ENCODE measurements at regions not wholly inside any gene's neighbourhood (a gene's known extent, or its start where the extent isn't known, plus 50 kb on each side); places are given as distances from the start of the nearest gene placed in this dataset.

- BruUV-seq (replicated peaks) = no TSS peak
- Histone ChIP-seq H3K36me3 (ENCODE audit: insufficient read depth, low read length) (no peaks in the 10 kb centered on the region), H3K9me2 (ENCODE audit: insufficient read depth, low read length) (no peaks in the 10 kb centered on the region), H3K27ac (ENCODE audit: low read depth, low read length, poor library complexity, severe bottlenecking) (no peak overlapping the region), H3K79me2 (ENCODE audit: insufficient read depth, low read depth, low read length) (no peaks in the 10 kb centered on the region), H3K4me2 (ENCODE audit: low read length) (no peak overlapping the region), H4K20me1 (ENCODE audit: insufficient read depth, low read length) (no peaks in the 10 kb centered on the region), H2AFZ (ENCODE audit: low read length) (no peak overlapping the region), H3K4me1 (ENCODE audit: insufficient read depth, low read length, poor library complexity, severe bottlenecking) (no peaks in the 10 kb centered on the region), H3K9me3 (ENCODE audit: low read length) (no peaks in the 10 kb centered on the region), H3K4me3 (ENCODE audit: low read depth, low read length, poor library complexity, severe bottlenecking) (no peak overlapping the region)
- ChIA-PET POLR2A (no interaction called here), CTCF (ENCODE audit: unreplicated experiment) (no interaction called here)
- no peak for DNase-seq (ENCODE audit: low spot score)
- TF ChIP-seq CTCF (conservative IDR thresholded peaks at IDR 0.05; ENCODE audit: low read length) (no peak), EZH2phosphoT487 (IDR thresholded peaks at IDR 0.05; ENCODE audit: borderline replicate concordance, low read depth, low read length) (no peak)
- intact Hi-C loops (cut with micrococcal nuclease; ENCODE audit: unreplicated experiment) = no loop called here
Observed at GRCh38 chr1:218494449-218494852, 149.3 kb downstream of the TGFB2 start.

- Histone ChIP-seq H3K4me2 (ENCODE audit: low read length) (no peak overlapping the region), H3K79me2 (ENCODE audit: insufficient read depth, low read depth, low read length) (no peaks in the 10 kb centered on the region), H3K9me3 (ENCODE audit: low read length) (no peaks in the 10 kb centered on the region), H3K4me1 (ENCODE audit: insufficient read depth, low read length, poor library complexity, severe bottlenecking) (no peaks in the 10 kb centered on the region), H3K27ac (ENCODE audit: low read depth, low read length, poor library complexity, severe bottlenecking) (no peak overlapping the region), H3K36me3 (ENCODE audit: insufficient read depth, low read length) (no peaks in the 10 kb centered on the region), H2AFZ (ENCODE audit: low read length) (no peak overlapping the region), H4K20me1 (ENCODE audit: insufficient read depth, low read length) (no peaks in the 10 kb centered on the region), H3K4me3 (ENCODE audit: low read depth, low read length, poor library complexity, severe bottlenecking) (no peak overlapping the region), H3K9me2 (ENCODE audit: insufficient read depth, low read length) (no peaks in the 10 kb centered on the region)
- no TSS peak for BruUV-seq (replicated peaks)
- CTCF ChIA-PET (ENCODE audit: unreplicated experiment) = no interaction called here
- TF ChIP-seq CTCF (conservative IDR thresholded peaks at IDR 0.05; ENCODE audit: low read length) (no peak), EZH2phosphoT487 (IDR thresholded peaks at IDR 0.05; ENCODE audit: borderline replicate concordance, low read depth, low read length) (no peak)
- POLR2A ChIA-PET = no interaction called here
- intact Hi-C loops (cut with micrococcal nuclease; ENCODE audit: unreplicated experiment) = no loop called here
- DNase-seq (ENCODE audit: low spot score) = no peak
Observed at GRCh38 chr1:218495931-218496330, 150.8 kb downstream of the TGFB2 start.

- Histone ChIP-seq H3K9me3 (ENCODE audit: low read length) (no peaks in the 10 kb centered on the region), H3K79me2 (ENCODE audit: insufficient read depth, low read depth, low read length) (no peaks in the 10 kb centered on the region), H3K27ac (ENCODE audit: low read depth, low read length, poor library complexity, severe bottlenecking) (no peak overlapping the region), H3K36me3 (ENCODE audit: insufficient read depth, low read length) (no peaks in the 10 kb centered on the region), H3K4me2 (ENCODE audit: low read length) (no peak overlapping the region), H3K4me3 (ENCODE audit: low read depth, low read length, poor library complexity, severe bottlenecking) (no peak overlapping the region), H3K9me2 (ENCODE audit: insufficient read depth, low read length) (no peaks in the 10 kb centered on the region), H4K20me1 (ENCODE audit: insufficient read depth, low read length) (no peaks in the 10 kb centered on the region), H3K4me1 (ENCODE audit: insufficient read depth, low read length, poor library complexity, severe bottlenecking) (no peaks in the 10 kb centered on the region), H2AFZ (ENCODE audit: low read length) (no peak overlapping the region)
- TF ChIP-seq EZH2phosphoT487 (IDR thresholded peaks at IDR 0.05; ENCODE audit: borderline replicate concordance, low read depth, low read length) (no peak), CTCF (conservative IDR thresholded peaks at IDR 0.05; ENCODE audit: low read length) (no peak)
- DNase-seq (ENCODE audit: low spot score) = no peak
- ChIA-PET POLR2A (no interaction called here), CTCF (ENCODE audit: unreplicated experiment) (no interaction called here)
- BruUV-seq (replicated peaks) = no TSS peak
- intact Hi-C loops (cut with micrococcal nuclease; ENCODE audit: unreplicated experiment) = no loop called here
Observed at GRCh38 chr1:218496561-218496960, 151.4 kb downstream of the TGFB2 start.

All from OCI-LY7 (cell line).